ENCODE measurements at regions not wholly inside any gene's neighbourhood (a gene's known extent, or its start where the extent isn't known, plus 50 kb on each side); places are given as distances from the start of the nearest gene placed in this dataset.

GRCh38 chr10:58451193-58451889 is 61.3 kb upstream of the BICC1 start:
- no peak for FAIRE-seq

GRCh38 chr10:58453105-58453504 is 59.6 kb upstream of the BICC1 start:
- FAIRE-seq (no peak), DNase-seq (ENCODE audit: insufficient read length, low spot score) (no peak)

More at GRCh38 chr10:58451193-58451889, 61.3 kb upstream of the BICC1 start:
- no peak for DNase-seq (ENCODE audit: insufficient read length, low spot score)

GRCh38 chr10:58456179-58456578 is 56.5 kb upstream of the BICC1 start:
- DNase-seq (ENCODE audit: insufficient read length, low spot score) = no peak
- FAIRE-seq = no peak

GRCh38 chr10:58457761-58458616 is 54.7 kb upstream of the BICC1 start:
- FAIRE-seq (no peak), DNase-seq (ENCODE audit: insufficient read length, low spot score) (no peak)

GRCh38 chr10:58459069-58459468 is 53.6 kb upstream of the BICC1 start:
- no peak for FAIRE-seq

GRCh38 chr10:58460157-58460556 is 52.5 kb upstream of the BICC1 start:
- FAIRE-seq (no peak), DNase-seq (ENCODE audit: insufficient read length, low spot score) (no peak)

More at GRCh38 chr10:58459069-58459468, 53.6 kb upstream of the BICC1 start:
- no peak for DNase-seq (ENCODE audit: insufficient read length, low spot score)

GRCh38 chr10:58462863-58463507 is 49.7 kb upstream of the BICC1 start:
- FAIRE-seq = peak; percentile 28

More at GRCh38 chr10:58462863-58463507, 49.7 kb upstream of the BICC1 start:
- DNase-seq (ENCODE audit: insufficient read length, low spot score) = no peak

All from HTR-8/SVneo (cell line).